Midbrain (tissue), 1 donor: ENCODE measurements at regions not wholly inside any gene's neighbourhood (a gene's known extent, or its start where the extent isn't known, plus 50 kb on each side); places are given as distances from the start of the nearest gene placed in this dataset.

ENCODE experiments used
- DNase-seq: peaks from one replicate; lab custom pipeline; 2025; lab: John Stamatoyannopoulos, UW

GRCh38 chr20:48180618-48181017 is 395.3 kb upstream of the SULF2 start:
- DNase-seq, result no peak

DNA sequence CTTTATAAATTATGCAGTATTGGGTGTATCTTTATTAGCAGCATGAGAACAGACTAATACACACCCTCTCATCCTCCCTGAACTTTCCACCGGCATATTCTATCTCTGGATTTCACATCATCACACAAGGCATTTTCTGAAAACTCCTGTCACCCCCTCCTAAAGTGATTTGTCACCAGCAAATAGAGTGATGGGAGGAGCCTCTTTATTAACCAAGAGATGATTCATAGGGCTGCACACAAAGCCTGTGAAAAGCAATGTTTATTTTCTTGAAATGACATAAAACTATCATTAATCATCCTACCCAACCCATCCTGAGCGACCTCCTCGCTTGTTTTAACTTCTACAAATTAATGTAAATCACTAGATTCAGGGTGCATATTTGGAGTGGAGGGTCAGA is 394.7 kb upstream of the SULF2 start:
- no peak for DNase-seq

DNA sequence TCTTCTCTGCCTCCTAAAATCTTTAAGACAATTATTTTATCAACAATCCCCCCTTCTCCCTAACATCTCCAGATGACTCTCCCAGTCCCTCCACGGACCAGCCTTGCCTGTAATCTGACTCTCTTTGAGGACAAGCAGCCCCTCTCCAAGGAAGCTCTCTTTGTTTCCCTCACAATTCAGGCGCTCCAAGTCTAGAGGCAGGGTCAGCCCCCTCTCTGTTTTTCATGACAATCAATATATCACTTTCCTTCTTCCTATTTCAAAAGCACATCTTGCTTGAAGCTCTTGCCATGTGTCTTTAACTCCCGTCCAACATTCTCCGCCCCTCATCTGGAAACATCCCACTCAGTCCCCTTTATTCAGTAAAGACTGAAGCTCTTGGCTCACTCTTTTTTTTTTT is 393.4 kb upstream of the SULF2 start:
- no peak for DNase-seq

DNA sequence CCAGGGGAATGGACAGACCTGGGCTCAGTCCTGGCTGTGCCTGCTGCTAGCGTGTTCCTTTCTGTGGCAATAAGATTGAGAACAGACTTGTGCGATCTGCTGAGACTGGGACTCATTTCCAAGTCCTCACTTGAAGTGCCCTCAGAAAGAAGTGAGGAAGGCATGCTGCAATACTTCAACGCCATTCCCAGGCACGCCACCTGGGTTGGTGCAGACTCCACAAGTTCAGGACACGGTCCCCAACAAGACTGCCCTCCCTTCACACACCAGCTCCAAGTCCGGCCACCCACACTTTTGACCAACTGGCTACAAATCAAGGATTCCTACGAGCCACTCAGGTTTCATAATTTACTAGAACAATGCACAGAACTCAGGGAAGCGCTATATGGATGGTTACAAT is 391.8 kb upstream of the SULF2 start:
- no peak for DNase-seq

- no peak for DNase-seq
Observed at GRCh38 chr20:48176139-48176538, 390.9 kb upstream of the SULF2 start.

DNA sequence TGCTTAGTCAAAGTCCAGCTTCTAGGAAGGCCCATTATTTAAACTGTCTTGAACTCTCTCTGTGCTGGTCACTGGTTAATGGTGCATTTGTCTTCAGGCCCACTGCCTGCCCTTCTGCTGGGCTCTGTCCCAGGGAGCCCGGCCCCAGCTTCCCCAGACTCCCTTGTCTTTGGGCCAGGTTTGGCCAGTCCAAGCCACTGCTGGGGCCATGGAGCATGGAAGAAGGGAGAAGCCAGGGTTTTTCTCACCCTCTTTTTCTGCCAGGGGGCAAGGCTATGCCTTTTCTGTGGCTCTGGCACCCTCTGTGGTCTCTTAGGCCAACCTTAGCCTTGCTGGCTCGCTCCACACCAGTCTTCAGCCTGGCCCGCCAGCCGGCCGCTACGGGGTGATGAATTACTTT is 390.0 kb upstream of the SULF2 start:
- peak; percentile 60 for DNase-seq

DNA sequence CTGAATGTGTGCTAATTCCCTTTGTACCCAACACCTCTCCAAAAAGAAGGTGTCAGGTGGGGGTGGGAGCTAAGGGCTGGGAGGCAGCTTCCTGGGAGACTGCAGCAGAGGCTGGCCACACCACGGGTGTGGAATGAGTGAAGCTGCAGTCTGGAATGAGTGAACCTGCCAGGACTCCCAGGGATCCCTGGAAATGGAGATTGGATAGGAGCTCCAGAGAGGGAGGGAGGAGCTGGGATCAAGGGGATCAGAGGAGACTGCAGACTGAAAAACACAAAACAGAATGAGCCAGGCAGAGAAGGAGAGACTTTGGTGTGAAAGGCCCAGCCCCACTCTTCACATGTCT is 387.0 kb upstream of the SULF2 start:
- DNase-seq, result no peak

DNA sequence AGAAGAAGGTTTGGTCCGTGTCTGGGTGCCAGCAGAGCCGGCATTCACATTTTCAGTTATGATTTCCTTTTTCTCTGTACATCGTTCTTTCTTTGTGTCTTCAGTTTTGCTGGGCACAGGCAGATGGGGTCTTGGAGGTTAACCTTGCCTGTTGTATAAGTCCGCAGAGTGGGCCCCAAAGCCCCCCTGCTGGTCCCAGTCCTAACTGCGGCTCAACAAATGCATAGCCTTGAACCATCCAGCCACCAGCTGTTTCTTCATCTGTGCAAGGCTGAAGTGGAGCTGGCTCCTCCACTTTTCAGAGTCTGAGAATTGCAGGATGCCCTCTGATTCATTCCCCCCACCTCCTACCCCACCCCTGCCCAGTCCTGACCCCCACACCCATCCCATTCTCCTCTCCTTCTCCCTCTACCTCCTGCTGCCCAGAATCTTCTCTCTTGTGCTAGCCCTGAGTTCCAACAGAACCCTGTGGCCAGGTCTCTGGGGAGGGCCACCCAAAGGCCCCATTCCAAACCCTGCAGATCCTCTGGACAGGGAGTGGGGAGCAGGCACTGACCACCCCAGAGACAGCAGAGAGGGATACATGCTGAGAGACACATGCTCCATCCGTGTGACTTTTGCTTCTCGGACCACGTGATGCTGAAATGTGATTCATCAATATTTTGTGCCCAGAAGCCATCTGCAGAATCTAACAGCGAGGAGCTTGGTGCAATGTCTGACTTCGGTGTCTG is 386.5 kb upstream of the SULF2 start:
- no peak for DNase-seq

DNA sequence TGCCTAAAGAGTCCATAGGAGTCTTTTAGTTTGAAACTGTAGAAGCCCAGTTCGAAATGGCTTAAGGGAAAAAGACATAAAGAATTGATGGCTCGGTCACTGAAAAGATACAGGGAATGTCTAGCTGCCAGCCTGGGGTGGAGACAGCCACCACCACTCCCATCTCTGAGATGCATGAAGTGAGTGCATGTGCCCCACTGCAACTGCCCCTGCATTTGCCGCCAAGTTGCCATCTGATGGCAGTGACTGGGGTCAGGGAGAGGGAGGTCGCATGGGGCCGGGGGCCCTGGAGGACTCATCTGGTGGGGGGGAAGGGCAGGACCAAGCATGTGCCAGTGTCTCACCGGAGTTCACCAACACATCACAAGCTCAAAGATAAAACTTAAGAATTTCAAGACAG is 385.8 kb upstream of the SULF2 start:
- DNase-seq, result no peak

DNA sequence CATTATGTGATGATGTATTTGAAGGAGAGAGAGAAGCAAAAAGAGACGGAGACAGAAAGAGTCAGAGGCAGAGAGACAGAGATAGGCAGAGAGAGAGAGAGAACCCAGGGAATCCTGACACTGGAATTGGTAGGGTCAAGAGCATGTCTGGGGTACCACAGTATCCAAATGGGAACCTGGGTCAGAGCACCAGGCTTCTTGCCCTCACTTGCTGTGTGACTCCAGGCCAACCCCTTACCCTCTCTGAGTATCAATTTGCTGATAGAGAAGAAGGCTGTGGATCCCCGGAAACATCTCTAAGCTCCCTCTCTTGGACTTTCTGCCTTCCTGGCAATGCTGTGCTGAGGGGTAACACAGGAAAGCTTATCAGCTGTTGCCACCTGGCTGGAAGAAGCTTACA is 385.3 kb upstream of the SULF2 start:
- DNase-seq, result no peak

GRCh38 chr20:48169650-48170225 is 384.5 kb upstream of the SULF2 start:
- DNase-seq, result no peak

- no peak for DNase-seq
Observed at GRCh38 chr20:48166082-48166835, 381.0 kb upstream of the SULF2 start.

GRCh38 chr20:48165401-48165685 is 380.1 kb upstream of the SULF2 start:
- DNase-seq, result no peak

DNA sequence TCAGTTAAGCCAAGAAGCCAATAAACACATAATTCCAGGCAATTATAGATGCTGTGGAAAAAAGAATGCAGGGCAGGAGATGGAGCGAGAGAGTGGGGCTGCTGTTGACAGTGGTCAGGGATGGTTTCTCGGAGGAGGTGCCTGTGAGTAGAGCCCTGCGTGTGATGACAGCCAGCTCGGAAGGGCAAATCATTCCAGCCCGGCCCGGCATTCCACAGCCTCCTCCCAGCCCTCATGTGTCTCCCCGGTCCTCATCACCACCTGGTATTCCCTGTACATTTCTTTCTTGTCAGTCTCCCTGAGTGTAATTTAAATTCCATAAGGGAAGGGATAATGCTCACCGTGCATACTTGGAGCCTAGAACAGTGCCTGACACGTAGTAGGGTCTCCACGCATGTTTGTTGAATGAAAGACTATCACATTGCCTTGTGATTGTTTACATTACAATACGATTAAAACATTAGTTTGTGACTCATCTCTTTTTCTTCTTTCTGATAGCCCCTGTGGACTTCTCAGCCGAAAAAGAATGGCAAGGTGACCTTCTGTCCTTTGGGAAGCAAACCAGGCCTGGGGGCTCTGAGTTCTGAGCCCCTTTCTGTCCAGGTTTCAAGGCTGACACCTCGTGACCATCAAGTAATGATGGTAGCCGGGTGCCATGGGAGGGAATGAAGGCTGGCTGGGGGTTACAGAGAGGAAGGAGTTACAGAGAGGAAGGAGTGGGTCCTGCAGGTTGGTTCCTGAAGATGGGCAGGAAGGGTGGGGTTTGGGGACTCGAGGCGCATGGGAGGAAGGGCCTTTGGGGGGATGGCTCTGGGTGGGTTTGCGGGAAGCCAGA is 379.5 kb upstream of the SULF2 start:
- no peak for DNase-seq

GRCh38 chr20:48164034-48164433 is 378.8 kb upstream of the SULF2 start:
- no peak for DNase-seq

- DNase-seq, result no peak
Observed at GRCh38 chr20:48163505-48163904, 378.2 kb upstream of the SULF2 start.

- no peak for DNase-seq
Observed at GRCh38 chr20:48162621-48163020, 377.3 kb upstream of the SULF2 start.

DNA sequence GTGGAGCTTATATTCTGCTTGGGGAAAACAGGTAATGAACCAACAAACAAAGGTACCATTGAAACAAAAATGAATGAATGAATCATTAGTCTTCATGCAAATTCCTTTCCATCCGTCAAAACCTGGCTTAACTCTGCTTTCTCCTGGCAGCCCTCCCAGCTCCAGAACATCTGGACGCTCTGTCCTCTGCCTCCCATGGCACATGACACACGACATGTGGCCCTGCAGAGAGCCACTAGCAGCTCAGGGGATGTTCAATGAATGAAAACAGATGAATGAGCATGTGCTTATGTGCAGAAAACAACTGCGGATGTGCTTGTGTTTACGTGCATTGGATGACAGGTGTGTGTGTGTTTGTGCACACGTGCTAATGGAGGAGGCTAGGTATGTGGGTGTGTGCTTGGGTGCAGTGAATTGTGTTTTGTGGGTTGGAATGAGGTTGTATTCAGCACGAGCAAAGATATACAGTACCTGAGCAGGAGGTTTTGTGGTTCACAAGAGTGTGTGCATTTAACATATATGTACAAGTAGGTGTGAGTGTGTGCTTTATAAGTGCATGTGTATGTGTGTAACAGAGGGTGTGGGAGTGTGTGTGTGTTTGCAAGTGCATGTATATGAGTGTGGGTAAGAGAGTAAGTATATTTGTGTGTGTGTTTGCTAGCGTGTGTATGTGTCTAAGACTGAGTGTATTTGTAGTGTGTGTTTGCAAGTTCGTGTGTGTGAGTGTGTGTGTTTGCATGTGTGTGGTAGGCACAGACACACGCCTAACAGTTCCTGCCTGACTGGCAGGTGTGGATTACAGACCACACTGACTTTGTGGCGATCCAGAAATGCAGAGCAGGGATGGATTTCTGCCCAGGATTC is 374.1 kb upstream of the SULF2 start:
- no peak for DNase-seq

DNA sequence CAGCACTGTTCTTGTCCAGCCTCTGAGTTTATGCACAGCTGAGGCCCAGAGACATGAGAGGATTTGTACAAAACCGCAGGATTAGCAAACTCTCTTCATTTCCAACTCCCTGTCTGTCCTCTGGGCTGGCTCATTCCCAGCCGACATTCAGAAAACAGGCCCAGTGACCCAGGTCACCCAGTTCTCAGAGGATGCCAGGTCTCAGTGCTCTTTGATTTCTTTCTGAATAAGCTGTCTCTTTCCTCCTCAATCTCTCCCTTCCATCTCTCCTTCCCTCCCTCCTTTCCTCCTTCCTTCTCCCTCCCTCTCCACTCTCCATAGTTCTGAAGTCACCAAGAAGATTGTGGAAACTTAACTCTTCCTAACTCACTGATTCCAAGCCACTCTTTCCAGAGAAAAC is 372.7 kb upstream of the SULF2 start:
- peak; percentile 53 for DNase-seq

- DNase-seq, result no peak
Observed at GRCh38 chr20:48156951-48157700, 371.8 kb upstream of the SULF2 start.

DNA sequence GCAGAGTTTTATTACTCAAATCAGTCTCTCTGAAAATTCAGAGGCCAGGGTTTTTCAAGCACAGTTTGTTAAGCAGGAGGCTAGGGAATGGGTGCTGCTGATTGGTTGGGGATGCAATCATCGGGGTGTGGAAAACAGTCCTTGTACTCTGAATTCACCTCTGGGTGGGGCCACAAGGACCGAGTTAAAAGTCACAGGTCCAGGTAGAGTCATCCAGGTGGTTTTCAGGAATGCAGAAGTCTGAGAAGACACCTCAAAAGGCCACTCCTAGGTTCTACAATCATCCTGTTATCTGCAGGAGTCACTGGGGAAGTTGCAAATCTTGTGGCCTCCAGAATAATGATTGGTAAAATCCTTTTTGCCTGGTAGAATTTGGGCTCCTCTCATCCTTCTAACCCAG is 371.2 kb upstream of the SULF2 start:
- DNase-seq, result no peak
